ENCODE measurements at regions not wholly inside any gene's neighbourhood (a gene's known extent, or its start where the extent isn't known, plus 50 kb on each side); places are given as distances from the start of the nearest gene placed in this dataset.

GRCh38 chr5:66306105-66306843, 162.2 kb downstream of the SREK1 start:
- peak; percentile 68 for DNase-seq (ENCODE audit: low read depth)

GRCh38 chr5:66306844-66307315, 162.8 kb downstream of the SREK1 start:
- no peak for DNase-seq (ENCODE audit: low read depth)

- DNase-seq (ENCODE audit: low read depth): peak; percentile 68
These were observed 163.6 kb downstream of the SREK1 start for GRCh38 chr5:66307647-66308241.

- no peak for DNase-seq (ENCODE audit: low read depth)
These were observed 168.2 kb downstream of the SREK1 start for GRCh38 chr5:66312266-66312665.

GRCh38 chr5:66315784-66316183, 171.7 kb downstream of the SREK1 start:
- no peak for DNase-seq (ENCODE audit: low read depth)

- no peak for DNase-seq (ENCODE audit: low read depth)
These were observed 178.9 kb downstream of the SREK1 start for GRCh38 chr5:66322786-66323528.

GRCh38 chr5:66323529-66323895, 179.4 kb downstream of the SREK1 start:
- DNase-seq (ENCODE audit: low read depth): no peak

GRCh38 chr5:66324357-66324756, 180.3 kb downstream of the SREK1 start:
- no peak for DNase-seq (ENCODE audit: low read depth)

GRCh38 chr5:66326276-66326675, 182.2 kb downstream of the SREK1 start:
- no peak for DNase-seq (ENCODE audit: low read depth)

GRCh38 chr5:66327008-66327407, 182.9 kb downstream of the SREK1 start:
- no peak for DNase-seq (ENCODE audit: low read depth)

- DNase-seq (ENCODE audit: low read depth): no peak
These were observed 185.0 kb downstream of the SREK1 start for GRCh38 chr5:66329078-66329477.

- no peak for DNase-seq (ENCODE audit: low read depth)
These were observed 189.1 kb downstream of the SREK1 start for GRCh38 chr5:66333192-66333591.

GRCh38 chr5:66337626-66338226, 193.6 kb downstream of the SREK1 start:
- no peak for DNase-seq (ENCODE audit: low read depth)

- DNase-seq (ENCODE audit: low read depth): no peak
These were observed 194.7 kb downstream of the SREK1 start for GRCh38 chr5:66338828-66339227.

GRCh38 chr5:66339896-66340295, 195.8 kb downstream of the SREK1 start:
- DNase-seq (ENCODE audit: low read depth): no peak

GRCh38 chr5:66340786-66341185, 196.7 kb downstream of the SREK1 start:
- no peak for DNase-seq (ENCODE audit: low read depth)

- DNase-seq (ENCODE audit: low read depth): no peak
These were observed 198.3 kb downstream of the SREK1 start for GRCh38 chr5:66342341-66342880.

- no peak for DNase-seq (ENCODE audit: low read depth)
These were observed 199.4 kb downstream of the SREK1 start for GRCh38 chr5:66343370-66344071.

- no peak for DNase-seq (ENCODE audit: low read depth)
These were observed 200.4 kb downstream of the SREK1 start for GRCh38 chr5:66344544-66344943.

GRCh38 chr5:66345281-66345680, 201.2 kb downstream of the SREK1 start:
- DNase-seq (ENCODE audit: low read depth): no peak

- no peak for DNase-seq (ENCODE audit: low read depth)
These were observed 202.8 kb downstream of the SREK1 start for GRCh38 chr5:66346869-66347268.
